Osteoblast (primary cell): ENCODE measurements at regions not wholly inside any gene's neighbourhood (a gene's known extent, or its start where the extent isn't known, plus 50 kb on each side); places are given as distances from the start of the nearest gene placed in this dataset.
A peak's percentile ranks its signal among the peaks of the same experiment; 100 is the strongest.

Experiments used
- DNase-seq: peaks from one replicate; pipeline ENCODE4 v3.0.0; 2011; ENCODE audit warnings: low spot score, mixed read lengths; ENCODE audit not compliant: insufficient read length; ENCODE audit errors: missing footprints
- H2AFZ ChIP-seq: 2 replicates; pipeline ENCODE4 v1.6.0; 2011; ENCODE audit warnings: mild to moderate bottlenecking, low read length
- H3K27ac ChIP-seq: 2 replicates; pipeline ENCODE4 v1.5.1; 2011; ENCODE audit warnings: mild to moderate bottlenecking, low read depth, low read length, moderate library complexity
- H3K27me3 ChIP-seq: 2 replicates; pipeline ENCODE4 v1.6.0; 2012; ENCODE audit warnings: mild to moderate bottlenecking, control low read depth, inconsistent platforms, low read length, moderate library complexity; ENCODE audit not compliant: insufficient read depth
- H3K36me3 ChIP-seq: 2 replicates; pipeline ENCODE4 v1.5.1; 2011; ENCODE audit warnings: mild to moderate bottlenecking, low read length, control low read depth, moderate library complexity; ENCODE audit not compliant: insufficient read depth
- H3K4me1 ChIP-seq: 2 replicates; pipeline ENCODE4 v1.5.1; 2011; ENCODE audit warnings: mild to moderate bottlenecking, low read length, control low read depth, moderate library complexity; ENCODE audit not compliant: insufficient read depth
- H3K4me2 ChIP-seq: 2 replicates; pipeline ENCODE4 v1.6.0; 2011; ENCODE audit warnings: mild to moderate bottlenecking, low read length; ENCODE audit not compliant: insufficient read depth
- H3K4me3 ChIP-seq: fragments of 200-600 bp; sonication (generic); 3 replicates; pipeline ENCODE4 v1.5.1; 2012; ENCODE audit warnings: mild to moderate bottlenecking, low read length, inconsistent platforms; ENCODE audit not compliant: insufficient read depth
- H3K79me2 ChIP-seq: 2 replicates; pipeline ENCODE4 v1.6.0; 2012; ENCODE audit warnings: mild to moderate bottlenecking, low read length, control low read depth, inconsistent platforms; ENCODE audit not compliant: insufficient read depth
- H3K9me3 ChIP-seq: 2 replicates; pipeline ENCODE4 v1.5.1; 2011; ENCODE audit warnings: low read depth, low read length, control low read depth
- H4K20me1 ChIP-seq: 2 replicates; pipeline ENCODE4 v1.6.0; 2012; ENCODE audit warnings: mild to moderate bottlenecking, low read length, control low read depth; ENCODE audit not compliant: insufficient read depth
- TF ChIP-seq, protein P1 (sequence below): IDR thresholded peaks from 2 replicates; pipeline ENCODE4 v1.5.1; 2011; ENCODE audit warnings: mild to moderate bottlenecking, low read depth, low read length, moderate library complexity; ENCODE audit errors: extremely low read depth

DNA sequence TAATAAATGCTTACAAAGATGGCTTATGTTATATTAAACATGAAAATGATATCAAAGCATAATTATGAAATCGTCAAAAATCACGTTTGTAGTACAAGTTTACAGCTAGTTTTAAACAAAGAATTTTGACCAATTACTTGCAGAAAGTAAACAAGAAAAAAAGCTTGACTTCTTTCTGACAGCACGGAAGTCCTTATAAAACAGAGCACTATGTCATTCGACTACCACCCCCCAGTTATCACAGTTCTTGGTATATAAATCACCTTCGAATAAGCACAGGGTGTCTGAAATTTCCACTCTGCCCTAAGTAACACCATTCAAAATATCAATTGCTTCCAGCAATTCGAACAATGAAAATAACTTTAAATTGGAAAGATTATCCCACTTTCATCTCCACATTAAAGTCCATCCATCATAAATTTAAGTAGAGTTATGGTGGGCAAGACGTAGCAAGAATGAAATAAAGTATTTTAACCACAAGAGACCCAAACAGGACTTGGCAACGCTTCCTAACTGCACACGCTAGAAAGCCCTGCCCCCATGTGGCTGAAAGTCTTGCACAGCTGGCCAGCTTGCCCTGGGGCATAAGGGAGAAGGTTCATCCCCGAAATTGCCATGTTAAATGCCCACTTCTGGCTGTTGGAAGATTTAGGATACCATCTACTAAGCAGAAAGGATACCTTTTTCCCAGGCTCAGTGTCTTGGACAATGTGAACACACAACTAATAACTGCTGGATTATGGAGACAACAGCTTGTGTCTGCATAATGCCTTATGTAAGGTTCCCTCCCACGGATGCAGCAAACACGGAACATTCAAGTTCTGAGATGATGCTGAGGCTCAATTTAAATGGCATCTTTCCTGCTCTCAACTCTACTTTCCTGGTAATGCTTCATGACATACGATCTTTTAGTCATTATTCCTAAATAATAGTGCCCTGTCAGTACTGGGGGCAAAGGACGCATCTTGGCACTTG, 116.4 kb upstream of the TJP1 start:
- Histone ChIP-seq H3K79me2 (no peaks in the 10 kb centered on the region), H3K4me1 (peaks cover 16% of the 10 kb centered on the region), H3K36me3 (no peaks in the 10 kb centered on the region), H4K20me1 (no peaks in the 10 kb centered on the region), H3K9me3 (no peaks in the 10 kb centered on the region), H3K4me2 (no peak overlapping the region), H3K4me3 (no peak overlapping the region), H2AFZ (no peak overlapping the region), H3K27me3 (no peaks in the 10 kb centered on the region), H3K27ac (no peak overlapping the region)
- DNase-seq, result no peak
- TF ChIP-seq, protein P1, sequence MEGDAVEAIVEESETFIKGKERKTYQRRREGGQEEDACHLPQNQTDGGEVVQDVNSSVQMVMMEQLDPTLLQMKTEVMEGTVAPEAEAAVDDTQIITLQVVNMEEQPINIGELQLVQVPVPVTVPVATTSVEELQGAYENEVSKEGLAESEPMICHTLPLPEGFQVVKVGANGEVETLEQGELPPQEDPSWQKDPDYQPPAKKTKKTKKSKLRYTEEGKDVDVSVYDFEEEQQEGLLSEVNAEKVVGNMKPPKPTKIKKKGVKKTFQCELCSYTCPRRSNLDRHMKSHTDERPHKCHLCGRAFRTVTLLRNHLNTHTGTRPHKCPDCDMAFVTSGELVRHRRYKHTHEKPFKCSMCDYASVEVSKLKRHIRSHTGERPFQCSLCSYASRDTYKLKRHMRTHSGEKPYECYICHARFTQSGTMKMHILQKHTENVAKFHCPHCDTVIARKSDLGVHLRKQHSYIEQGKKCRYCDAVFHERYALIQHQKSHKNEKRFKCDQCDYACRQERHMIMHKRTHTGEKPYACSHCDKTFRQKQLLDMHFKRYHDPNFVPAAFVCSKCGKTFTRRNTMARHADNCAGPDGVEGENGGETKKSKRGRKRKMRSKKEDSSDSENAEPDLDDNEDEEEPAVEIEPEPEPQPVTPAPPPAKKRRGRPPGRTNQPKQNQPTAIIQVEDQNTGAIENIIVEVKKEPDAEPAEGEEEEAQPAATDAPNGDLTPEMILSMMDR, result no peak

DNA sequence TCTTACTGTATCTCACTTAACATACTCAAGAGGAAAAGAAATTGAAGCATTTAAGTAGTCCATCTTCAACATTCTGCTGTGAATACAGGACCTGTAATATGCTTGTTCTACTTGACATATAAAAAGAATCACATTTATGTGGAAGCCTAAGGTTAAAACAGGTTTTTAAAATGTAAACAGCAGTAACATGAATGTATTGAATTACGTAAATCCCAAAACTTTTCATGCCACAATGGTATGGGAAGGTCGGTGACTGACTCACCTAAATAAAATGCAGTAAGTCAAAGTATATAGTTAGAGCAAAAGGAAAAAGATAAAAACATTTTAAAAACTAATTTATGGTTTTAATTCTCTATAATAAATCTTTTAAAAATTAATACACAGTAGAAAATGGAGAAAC, 115.7 kb upstream of the TJP1 start:
- Histone ChIP-seq H3K27me3 (no peaks in the 10 kb centered on the region), H3K79me2 (no peaks in the 10 kb centered on the region), H3K27ac (no peak overlapping the region), H3K4me2 (no peak overlapping the region), H3K9me3 (no peaks in the 10 kb centered on the region), H2AFZ (no peak overlapping the region), H3K4me3 (no peak overlapping the region), H3K4me1 (peaks cover 16% of the 10 kb centered on the region), H3K36me3 (no peaks in the 10 kb centered on the region), H4K20me1 (no peaks in the 10 kb centered on the region)
- DNase-seq, result peak; percentile 23
- TF ChIP-seq, protein P1, result no peak

DNA sequence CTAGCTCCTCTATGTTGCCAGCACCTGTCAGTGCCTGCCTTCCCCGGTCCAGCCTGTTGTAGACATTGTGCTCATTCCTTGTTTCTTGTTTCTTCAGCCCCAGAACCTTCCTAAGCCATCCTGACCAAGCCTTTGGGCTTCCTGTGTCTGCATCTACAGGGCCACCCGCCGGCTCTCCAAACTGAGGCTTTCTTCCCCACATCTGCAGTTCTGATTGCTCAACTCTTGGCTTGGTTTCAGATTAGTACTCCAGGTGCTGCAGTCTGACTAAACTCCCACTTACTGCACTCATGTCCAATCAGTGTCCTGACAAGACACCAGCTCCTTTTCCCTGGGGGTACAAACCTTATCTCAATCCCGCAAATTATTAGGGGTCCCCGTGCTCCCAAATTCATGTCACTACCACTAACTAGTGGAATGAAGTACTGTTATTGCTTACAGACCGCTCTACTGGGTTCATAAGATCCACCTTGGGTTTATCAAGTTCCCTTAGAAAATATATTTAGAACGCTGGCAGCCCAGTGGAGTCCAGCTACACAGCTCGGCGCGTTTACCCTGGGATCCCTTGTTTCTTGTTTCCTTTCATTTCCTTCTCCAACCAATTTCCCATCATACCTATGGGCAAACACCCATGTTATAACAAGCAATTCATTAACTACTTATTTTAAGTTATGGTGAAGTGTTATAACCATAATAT, 114.2 kb upstream of the TJP1 start:
- no peaks in the 10 kb centered on the region for H3K27me3 ChIP-seq
- H3K79me2 ChIP-seq, result no peaks in the 10 kb centered on the region
- H3K4me2 ChIP-seq, result no peak overlapping the region
- no peaks in the 10 kb centered on the region for H3K9me3 ChIP-seq
- TF ChIP-seq, protein P1, result no peak
- no peaks in the 10 kb centered on the region for H4K20me1 ChIP-seq
- peaks cover 16% of the 10 kb centered on the region for H3K4me1 ChIP-seq
- no peak for DNase-seq
- H3K4me3 ChIP-seq, result no peak overlapping the region
- no peak overlapping the region for H2AFZ ChIP-seq
- no peak overlapping the region for H3K27ac ChIP-seq
- H3K36me3 ChIP-seq, result no peaks in the 10 kb centered on the region

DNA sequence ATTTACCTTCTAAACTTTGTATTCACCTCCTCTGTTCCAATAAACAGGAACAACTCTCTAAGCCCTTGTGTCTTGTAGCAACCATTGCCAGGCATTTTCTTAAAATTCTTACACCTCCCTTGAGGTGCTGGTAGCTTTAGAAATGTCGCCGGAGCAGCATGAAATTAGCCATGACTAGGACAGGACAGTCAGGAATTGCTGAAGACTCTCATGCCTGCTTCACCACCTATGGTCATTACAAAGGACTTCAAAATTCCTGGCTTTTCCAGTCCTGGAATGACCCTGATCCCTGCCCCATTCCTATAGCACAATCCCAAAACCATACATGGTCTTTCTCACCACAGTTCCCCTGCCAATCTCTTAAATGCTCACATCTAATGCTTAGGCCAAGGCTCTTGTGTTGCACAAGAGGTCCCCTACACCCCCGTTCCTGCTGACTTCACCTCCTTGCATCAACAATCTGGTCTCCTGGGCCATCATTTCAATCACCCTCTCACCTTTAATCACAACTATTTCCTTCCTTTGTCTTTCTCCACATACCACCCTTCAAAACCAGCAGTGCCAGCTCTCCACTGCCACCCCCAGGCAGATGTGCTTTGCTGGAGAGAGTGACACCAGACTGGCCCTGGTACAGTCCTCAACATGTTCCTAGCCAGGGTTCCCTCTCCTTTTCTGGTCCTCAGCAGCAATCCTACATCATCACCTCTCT, 113.2 kb upstream of the TJP1 start:
- H3K4me1 ChIP-seq, result peaks cover 16% of the 10 kb centered on the region
- peak; percentile 15 for DNase-seq
- no peak overlapping the region for H2AFZ ChIP-seq
- H3K4me2 ChIP-seq, result no peak overlapping the region
- no peaks in the 10 kb centered on the region for H3K36me3 ChIP-seq
- no peaks in the 10 kb centered on the region for H3K27me3 ChIP-seq
- no peak overlapping the region for H3K27ac ChIP-seq
- TF ChIP-seq, protein P1, result peak; percentile 38
- H3K9me3 ChIP-seq, result no peaks in the 10 kb centered on the region
- no peak overlapping the region for H3K4me3 ChIP-seq
- no peaks in the 10 kb centered on the region for H3K79me2 ChIP-seq
- H4K20me1 ChIP-seq, result no peaks in the 10 kb centered on the region
